Left ventricle myocardium inferior (tissue), 1 donor: ENCODE measurements at regions not wholly inside any gene's neighbourhood (a gene's known extent, or its start where the extent isn't known, plus 50 kb on each side); places are given as distances from the start of the nearest gene placed in this dataset.
A peak's percentile ranks its signal among the peaks of the same experiment; 100 is the strongest.

Experiments
- DNase-seq: peaks from one replicate; pipeline ENCODE4 v3.0.0-alpha.2; 2020
- H3K27ac ChIP-seq: fragments of 200-600 bp; replicated peaks from 2 replicates; pipeline ENCODE4 v1.8.0; 2021
- H3K27me3 ChIP-seq: fragments of 200-600 bp; 2 replicates; pipeline ENCODE4 v1.8.0; 2021; ENCODE audit warnings: low read depth
- H3K36me3 ChIP-seq: fragments of 200-600 bp; 2 replicates; pipeline ENCODE4 v1.8.0; 2021
- H3K4me1 ChIP-seq: fragments of 200-600 bp; 2 replicates; pipeline ENCODE4 v1.8.0; 2021
- H3K4me3 ChIP-seq: fragments of 200-600 bp; 2 replicates; pipeline ENCODE4 v1.8.0; 2021; ENCODE audit warnings: mild to moderate bottlenecking, moderate library complexity
- H3K9me3 ChIP-seq: fragments of 200-600 bp; replicated peaks from 2 replicates; pipeline ENCODE4 v1.8.0; 2021
- CTCF ChIP-seq: fragments of 200-600 bp; IDR thresholded peaks from 2 replicates; pipeline ENCODE4 v1.8.0; 2021; ENCODE audit warnings: antibody characterized with exemption, mild to moderate bottlenecking, borderline replicate concordance
- intact Hi-C: fragments of 100-400 bp; cut with micrococcal nuclease; formaldehyde crosslinking; loops from one replicate; pipeline ENCODE4 v1.11.0; 2022
- donor health status: DM: no; HTN: yes; CAD: no; lungs with severe emphysema.

DNA sequence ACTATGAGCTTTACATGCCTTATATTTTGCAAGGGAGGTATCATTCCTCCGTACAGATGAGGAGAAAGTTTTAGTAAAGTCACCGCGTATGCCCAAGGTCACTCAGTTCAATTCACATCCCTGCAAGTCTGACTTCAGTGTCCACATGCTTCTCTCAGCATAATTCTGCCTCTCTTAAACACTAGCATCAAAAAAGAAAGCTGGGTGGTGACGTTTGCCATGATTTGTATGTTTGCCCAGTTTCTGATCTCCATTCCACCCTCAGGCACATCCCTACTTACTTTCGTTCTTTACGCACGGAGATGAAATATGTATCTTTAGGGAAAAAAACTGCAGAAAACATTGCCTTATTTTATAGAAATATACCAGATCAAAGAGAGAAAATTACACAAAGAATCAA lies 129.2 kb upstream of the PTPRM start:
- intact Hi-C loops = no loop called here
- TF ChIP-seq CTCF = no peak

DNA sequence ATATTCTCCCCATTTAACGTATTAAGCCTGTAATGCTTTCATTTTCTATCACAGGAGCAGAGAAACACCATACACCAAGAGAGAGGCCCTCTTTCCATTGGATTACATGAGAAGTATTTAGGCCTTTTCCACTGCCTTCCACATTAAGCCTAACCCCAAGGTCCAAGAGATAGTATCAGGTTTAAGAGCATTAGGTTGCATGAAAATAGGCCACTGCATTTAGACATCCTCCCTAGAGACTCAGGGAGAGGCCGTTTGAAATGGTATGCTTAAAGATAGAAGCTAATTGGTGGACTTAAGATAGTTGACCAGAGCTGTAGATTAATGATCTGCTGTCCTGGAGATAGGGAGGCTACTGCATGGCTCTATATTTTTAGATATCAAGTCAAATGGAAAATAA lies 128.5 kb upstream of the PTPRM start:
- no peaks in the 10 kb centered on the region for H3K4me1 ChIP-seq
- H3K36me3 ChIP-seq = no peaks in the 10 kb centered on the region
- H3K9me3 ChIP-seq = no peaks in the 10 kb centered on the region
- TF ChIP-seq CTCF = no peak
- no peaks in the 10 kb centered on the region for H3K27me3 ChIP-seq
- H3K4me3 ChIP-seq = no peak overlapping the region
- DNase-seq = no peak
- H3K27ac ChIP-seq = no peak overlapping the region
- intact Hi-C loops = no loop called here

More for the DNA sequence above, 129.2 kb upstream of the PTPRM start:
- Histone ChIP-seq H3K27me3 (no peaks in the 10 kb centered on the region), H3K36me3 (no peaks in the 10 kb centered on the region), H3K4me1 (no peaks in the 10 kb centered on the region), H3K4me3 (no peak overlapping the region), H3K9me3 (no peaks in the 10 kb centered on the region), H3K27ac (no peak overlapping the region)
- no peak for DNase-seq

DNA sequence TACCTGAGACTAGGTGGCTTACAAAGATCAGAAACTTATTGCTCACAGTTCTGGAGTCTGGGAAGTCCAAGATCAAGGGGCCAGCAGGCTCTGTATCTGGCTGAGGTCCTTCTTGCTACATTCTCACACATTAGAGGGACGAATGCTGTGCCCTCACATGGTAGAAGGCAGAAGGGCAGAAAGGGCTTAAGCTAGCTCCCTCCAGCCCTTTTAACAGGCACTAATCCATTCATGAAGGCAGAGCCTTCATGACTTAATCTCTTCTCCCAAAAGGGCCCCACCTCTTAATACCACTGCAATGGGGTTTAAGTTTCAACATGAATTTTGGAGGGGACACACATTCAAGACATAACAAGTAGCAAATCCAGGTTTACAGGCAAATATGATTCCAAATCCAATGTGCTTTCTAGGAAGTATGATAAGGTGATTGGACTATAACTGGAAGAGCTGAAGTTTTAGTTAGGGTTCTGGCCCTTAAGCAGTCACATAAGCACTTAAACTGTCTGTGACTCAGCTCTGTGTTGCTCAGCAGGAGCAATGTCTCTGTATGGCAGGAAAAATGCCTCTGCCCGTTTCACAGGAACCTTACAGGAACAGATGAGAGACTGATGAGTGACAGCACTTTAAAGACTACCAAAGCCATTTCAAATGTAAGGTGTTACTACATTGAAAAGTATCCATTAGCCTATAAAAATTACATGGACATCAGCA lies 119.6 kb upstream of the PTPRM start:
- no peaks in the 10 kb centered on the region for H3K9me3 ChIP-seq
- H3K27me3 ChIP-seq = no peaks in the 10 kb centered on the region
- H3K27ac ChIP-seq = no peak overlapping the region
- TF ChIP-seq CTCF = no peak
- H3K4me3 ChIP-seq = no peak overlapping the region
- H3K4me1 ChIP-seq = peaks cover 11% of the 10 kb centered on the region
- no peak for DNase-seq
- intact Hi-C loops = no loop called here
- H3K36me3 ChIP-seq = no peaks in the 10 kb centered on the region

DNA sequence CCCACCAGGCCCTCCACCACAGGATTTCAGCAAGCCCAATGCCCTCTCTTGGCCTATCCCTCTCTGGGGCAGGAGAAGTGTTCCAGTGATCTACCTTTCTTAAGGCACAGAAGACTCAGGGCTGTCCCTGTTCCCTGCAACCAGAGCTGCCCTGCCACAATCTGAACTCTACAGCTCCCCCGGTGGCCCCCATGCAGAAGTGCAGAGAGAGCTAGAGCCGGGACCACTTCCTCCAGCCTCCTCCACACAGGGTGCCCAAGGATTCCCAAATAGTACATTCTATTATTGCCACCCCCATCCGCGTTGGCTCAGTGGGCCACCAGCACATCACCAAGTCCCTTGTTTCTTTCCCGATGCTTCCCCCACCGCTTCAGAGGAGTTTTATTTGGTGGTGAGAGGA lies 114.8 kb upstream of the PTPRM start:
- no peak for DNase-seq
- H3K4me3 ChIP-seq = no peak overlapping the region
- H3K27me3 ChIP-seq = no peaks in the 10 kb centered on the region
- TF ChIP-seq CTCF = peak; percentile 77
- H3K36me3 ChIP-seq = no peaks in the 10 kb centered on the region
- no peak overlapping the region for H3K27ac ChIP-seq
- intact Hi-C loops = loop anchor here (10.0 kb wide), 1 partner anchor 92 kb away; no protein-coding TSS in a partner anchor
- H3K9me3 ChIP-seq = no peaks in the 10 kb centered on the region
- peaks cover 11% of the 10 kb centered on the region for H3K4me1 ChIP-seq

GRCh38 chr18:7454429-7454828 lies 112.7 kb upstream of the PTPRM start:
- H3K27me3 ChIP-seq = no peaks in the 10 kb centered on the region
- H3K4me3 ChIP-seq = no peak overlapping the region
- H3K36me3 ChIP-seq = no peaks in the 10 kb centered on the region
- no peak for TF ChIP-seq CTCF
- H3K4me1 ChIP-seq = peaks cover 22% of the 10 kb centered on the region
- no peak overlapping the region for H3K27ac ChIP-seq
- no peaks in the 10 kb centered on the region for H3K9me3 ChIP-seq
- intact Hi-C loops = loop anchor here (10.0 kb wide), 1 partner anchor 90 kb away; no protein-coding TSS in a partner anchor
- DNase-seq = no peak
